ENCODE measurements at regions not wholly inside any gene's neighbourhood (a gene's known extent, or its start where the extent isn't known, plus 50 kb on each side); places are given as distances from the start of the nearest gene placed in this dataset.

DNA sequence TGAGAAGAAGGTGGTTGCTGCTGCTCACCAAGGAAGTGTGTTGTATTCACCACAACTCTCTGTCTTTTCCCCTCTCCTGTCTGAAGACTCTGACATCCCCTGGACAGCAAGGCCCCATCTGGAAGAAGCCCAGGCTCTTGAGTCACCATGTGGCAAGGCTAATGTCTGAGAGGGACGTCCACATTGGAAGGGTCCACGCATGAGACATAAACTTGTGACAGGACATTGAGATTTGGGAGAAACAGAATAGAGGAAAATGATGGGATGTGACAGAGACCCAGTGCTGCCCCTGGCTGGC, 176.5 kb downstream of the IRF8 start:
- no peak for TF ChIP-seq POLR2A (IDR thresholded peaks at IDR 0.05)
- TF ChIP-seq, protein P1, sequence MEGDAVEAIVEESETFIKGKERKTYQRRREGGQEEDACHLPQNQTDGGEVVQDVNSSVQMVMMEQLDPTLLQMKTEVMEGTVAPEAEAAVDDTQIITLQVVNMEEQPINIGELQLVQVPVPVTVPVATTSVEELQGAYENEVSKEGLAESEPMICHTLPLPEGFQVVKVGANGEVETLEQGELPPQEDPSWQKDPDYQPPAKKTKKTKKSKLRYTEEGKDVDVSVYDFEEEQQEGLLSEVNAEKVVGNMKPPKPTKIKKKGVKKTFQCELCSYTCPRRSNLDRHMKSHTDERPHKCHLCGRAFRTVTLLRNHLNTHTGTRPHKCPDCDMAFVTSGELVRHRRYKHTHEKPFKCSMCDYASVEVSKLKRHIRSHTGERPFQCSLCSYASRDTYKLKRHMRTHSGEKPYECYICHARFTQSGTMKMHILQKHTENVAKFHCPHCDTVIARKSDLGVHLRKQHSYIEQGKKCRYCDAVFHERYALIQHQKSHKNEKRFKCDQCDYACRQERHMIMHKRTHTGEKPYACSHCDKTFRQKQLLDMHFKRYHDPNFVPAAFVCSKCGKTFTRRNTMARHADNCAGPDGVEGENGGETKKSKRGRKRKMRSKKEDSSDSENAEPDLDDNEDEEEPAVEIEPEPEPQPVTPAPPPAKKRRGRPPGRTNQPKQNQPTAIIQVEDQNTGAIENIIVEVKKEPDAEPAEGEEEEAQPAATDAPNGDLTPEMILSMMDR (IDR thresholded peaks at IDR 0.05): no peak
- no peak for TF ChIP-seq POLR2AphosphoS5 (IDR thresholded peaks at IDR 0.05)
